NCI-H345 (cell line): ENCODE measurements at regions not wholly inside any gene's neighbourhood (a gene's known extent, or its start where the extent isn't known, plus 50 kb on each side); places are given as distances from the start of the nearest gene placed in this dataset.
"Not testable (repeated sequence)": the region's sequence is repeated elsewhere in the genome, so short reads cannot be mapped to it uniquely, and the experiment has no call there.

ENCODE experiments used
- DNase-seq: peaks from one replicate; lab custom pipeline; 2025; lab: John Stamatoyannopoulos, UW

GRCh38 chr10:85454386-85454785 is 912.2 kb downstream of the GRID1 start:
- no peak for DNase-seq

DNA sequence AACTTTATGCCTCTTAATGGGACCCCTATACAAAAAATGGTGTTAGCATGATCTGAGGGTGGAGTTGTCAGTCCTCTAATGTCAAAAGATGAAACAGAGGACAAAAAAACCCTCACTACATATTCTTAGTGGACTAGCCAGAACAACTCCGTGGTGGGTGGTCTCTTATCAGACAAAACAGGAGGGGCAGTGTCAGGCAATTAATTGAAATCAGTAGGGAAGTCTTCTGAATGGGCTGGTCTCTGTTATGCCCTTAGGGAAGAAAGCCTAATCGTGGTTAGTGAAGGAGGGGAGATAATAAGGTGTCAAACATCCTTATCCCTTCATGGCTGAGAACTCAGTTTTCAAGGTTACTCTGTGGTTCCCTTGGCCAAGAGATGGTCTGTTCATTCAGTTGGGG is 909.4 kb downstream of the GRID1 start:
- no peak for DNase-seq

DNA sequence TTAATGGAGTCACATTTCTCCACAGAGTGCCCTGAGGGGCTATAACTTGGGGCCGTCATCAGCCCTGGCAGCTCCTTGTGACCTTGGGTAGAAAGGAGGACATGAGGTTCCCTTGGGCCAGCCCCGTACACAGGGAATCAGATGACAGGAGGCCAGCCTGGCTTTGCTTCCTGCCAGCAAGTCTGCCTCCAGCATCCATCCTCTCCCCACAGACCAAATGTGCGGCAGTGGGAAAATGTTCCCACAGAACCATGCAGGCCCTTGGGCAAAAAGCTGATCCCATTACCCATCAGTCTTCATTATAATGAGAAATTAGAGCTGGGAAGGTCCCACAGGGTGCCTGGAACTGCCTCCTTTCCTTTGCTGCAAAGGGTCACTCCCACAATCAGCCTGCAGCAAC is 908.3 kb downstream of the GRID1 start:
- no peak for DNase-seq

DNA sequence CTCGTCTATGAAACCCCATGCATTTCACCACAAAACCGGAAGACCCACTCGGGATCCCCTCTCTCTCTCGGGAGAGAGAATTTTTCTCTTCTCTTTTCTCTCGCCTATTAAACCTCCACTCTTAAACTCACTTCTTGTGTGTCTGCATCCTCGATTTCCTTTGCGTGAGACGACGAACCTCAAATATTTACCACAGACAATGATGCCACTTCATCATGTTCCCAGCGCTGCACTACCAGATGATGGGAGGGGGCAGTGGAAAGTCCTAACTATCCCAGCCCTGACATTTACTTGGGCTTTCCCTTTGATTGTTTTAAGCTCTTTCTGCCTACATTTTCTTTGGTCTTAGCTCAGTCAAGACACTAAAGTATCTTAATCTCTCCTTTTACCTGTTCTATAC is 906.7 kb downstream of the GRID1 start:
- no peak for DNase-seq

- DNase-seq: no peak
Measured at GRCh38 chr10:85464336-85464735, 902.3 kb downstream of the GRID1 start.

DNA sequence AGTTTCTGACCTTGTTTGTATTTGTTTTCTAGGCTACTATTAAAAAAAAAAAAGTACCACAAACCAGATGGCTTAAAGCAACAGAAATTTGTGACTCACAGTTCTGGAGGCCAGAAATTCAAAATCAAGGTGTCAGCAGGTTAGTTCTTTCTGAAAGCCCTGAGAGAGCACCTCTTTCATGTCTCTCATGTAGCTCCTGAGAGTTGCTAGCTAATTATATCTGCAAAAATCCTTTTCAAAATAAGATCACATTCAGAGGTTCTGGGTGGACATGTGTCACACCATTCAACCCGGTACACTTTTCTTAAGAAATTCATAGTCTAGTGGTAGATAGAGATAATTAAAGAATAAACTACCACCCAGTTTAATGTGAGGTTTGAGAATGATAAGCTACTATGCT is 888.6 kb downstream of the GRID1 start:
- no peak for DNase-seq

- DNase-seq: no peak
Measured at GRCh38 chr10:85490431-85490830, 876.2 kb downstream of the GRID1 start.

DNA sequence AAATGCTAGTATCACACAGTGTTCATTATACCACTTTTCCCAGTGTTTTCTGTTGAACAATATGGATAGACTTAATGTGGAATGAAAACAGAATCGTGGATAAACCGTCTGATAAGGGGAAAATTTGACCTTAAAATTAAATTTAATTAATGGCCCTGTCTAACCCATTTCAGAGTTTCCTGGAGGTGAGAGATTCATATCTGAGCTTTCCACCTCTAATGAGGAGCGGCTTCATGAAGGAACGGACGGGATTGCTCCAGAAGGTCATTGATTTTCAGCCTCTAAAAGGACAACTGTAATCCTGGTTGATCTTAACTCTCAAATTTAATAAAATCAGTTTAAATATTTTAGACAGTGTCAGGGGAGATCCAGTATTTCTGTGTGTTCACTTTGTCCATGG is 874.9 kb downstream of the GRID1 start:
- DNase-seq: no peak

GRCh38 chr10:85492684-85493083 is 873.9 kb downstream of the GRID1 start:
- no peak for DNase-seq

- DNase-seq: no peak
Measured at GRCh38 chr10:85493703-85494102, 872.9 kb downstream of the GRID1 start.

- DNase-seq: not testable (repeated sequence)
Measured at GRCh38 chr10:85504641-85505040, 862.0 kb downstream of the GRID1 start.

DNA sequence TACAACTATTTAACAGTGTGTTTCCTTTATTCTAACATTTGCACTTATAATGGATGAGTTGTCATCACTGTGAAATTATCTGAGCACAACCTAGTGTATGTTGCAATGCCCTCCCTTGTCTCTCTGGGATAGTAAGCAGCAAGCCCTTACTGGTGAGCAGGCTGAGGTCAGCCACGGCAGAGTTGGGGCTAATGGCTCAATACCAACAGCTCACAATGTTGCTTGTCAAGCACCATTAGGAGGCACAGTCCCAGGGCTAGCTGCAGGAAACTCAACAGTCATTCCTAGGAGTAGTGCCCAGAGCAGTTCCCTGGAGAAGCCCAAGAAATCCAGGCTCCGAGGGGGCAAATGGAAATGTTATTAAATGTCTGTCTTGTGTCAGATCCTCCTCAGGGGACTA is 858.4 kb downstream of the GRID1 start:
- DNase-seq: no peak

DNA sequence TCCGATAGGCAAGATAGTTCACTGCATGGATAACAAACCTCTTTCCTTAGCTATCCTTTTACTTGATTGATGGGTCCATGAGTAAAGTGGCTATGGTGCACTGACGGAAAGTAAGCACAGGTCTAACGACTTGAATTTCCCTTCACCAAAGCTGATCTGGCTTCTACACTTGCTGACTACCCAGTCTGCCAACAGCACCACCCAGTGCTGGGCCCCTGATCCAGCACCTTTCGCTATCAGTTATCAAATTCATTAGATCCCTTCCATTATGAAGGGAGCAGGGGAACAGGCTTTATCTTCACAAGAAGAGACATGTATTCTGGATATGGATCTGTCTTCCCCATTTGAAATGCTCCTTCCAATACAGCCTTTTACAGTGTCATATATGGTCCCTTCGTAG is 855.9 kb downstream of the GRID1 start:
- DNase-seq: no peak

GRCh38 chr10:85513436-85513835 is 853.2 kb downstream of the GRID1 start:
- no peak for DNase-seq

DNA sequence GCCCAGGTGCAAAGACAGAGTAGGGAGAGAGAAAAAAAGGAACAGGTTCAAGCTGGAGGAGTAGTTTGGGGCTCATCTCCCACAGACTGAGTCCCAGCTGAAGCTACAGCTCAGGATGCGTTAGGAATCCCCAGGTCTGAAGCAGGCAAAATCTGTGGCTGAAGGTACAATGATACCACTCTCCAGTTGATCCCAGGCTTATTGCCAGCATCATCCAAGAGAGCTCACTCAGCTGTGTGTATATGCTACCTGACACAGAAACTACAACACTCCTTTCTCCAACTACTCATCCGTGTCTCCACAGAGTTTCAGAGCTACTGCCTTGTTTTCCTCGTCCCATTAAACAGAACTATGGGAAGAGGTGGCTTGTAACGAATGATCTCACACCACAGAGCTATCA is 851.3 kb downstream of the GRID1 start:
- DNase-seq: no peak

DNA sequence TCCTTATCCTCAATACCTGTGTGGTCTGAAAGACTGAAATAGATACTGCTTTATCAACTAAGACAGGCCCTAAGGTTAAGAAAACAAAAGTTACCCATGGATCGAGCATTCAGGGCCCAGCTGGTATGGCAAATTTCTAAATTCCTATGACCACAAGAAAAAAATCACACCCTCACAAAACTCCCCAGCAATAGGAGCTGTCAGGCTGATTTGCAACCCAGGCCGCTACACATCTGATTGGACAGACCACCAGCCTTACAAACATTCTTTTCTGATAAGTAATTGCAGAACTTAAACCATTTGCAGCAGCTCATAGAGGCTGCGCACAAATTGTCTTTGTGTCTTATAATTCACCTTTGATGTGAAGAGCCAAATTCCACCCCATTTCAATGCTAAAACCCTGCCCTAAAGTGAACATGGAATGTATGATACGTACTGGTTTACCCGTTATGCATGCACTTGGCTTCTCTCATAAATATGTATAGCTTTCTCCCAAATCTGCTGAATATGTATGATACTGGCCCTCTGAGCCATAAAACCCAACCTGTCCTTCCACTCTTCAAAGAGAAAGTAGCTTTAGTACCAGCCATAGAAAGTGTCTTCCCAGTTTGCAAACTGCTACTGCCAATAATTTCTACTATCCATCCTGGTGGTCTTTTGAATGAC is 842.5 kb downstream of the GRID1 start:
- no peak for DNase-seq

- DNase-seq: no peak
Measured at GRCh38 chr10:85527616-85528317, 838.8 kb downstream of the GRID1 start.

- DNase-seq: no peak
Measured at GRCh38 chr10:85528318-85528652, 838.3 kb downstream of the GRID1 start.

DNA sequence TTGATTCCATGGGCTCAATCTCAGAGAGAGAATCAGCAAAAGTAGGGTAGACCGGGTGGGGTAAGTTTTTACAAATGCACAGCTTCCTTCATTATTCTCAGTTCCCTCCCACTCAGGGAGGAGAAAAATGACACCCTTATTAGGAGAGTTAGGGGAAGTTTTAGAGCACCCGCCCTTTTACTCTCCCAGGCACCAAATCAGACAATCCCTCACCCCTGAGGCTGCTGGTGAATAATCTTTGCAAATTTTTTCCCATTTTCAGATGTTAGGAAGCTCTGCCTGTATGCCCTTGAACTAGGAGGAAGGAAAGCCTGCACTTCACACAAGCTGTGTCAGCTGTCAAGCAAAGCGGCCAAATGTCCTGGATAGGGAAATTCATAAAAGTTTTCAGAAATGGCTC is 834.9 kb downstream of the GRID1 start:
- DNase-seq: no peak

DNA sequence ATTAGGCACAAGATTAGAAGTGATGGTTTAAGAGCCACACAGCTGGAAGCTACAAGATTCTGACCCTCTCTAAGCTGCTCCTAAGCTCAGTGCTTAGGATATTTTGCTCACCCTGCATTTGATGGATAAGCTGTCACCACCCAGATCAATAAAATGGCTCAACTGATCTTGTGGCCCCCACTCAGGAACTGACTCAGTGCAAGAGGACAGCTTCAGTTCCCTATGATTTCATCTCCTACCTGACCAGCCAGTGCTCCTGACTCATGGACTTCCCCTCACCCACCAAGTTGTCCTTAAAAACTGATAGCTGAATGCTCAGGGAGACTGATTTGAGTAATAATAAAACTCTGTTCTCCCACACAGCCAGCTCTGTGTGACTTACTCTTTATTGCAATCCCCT is 833.8 kb downstream of the GRID1 start:
- DNase-seq: no peak

DNA sequence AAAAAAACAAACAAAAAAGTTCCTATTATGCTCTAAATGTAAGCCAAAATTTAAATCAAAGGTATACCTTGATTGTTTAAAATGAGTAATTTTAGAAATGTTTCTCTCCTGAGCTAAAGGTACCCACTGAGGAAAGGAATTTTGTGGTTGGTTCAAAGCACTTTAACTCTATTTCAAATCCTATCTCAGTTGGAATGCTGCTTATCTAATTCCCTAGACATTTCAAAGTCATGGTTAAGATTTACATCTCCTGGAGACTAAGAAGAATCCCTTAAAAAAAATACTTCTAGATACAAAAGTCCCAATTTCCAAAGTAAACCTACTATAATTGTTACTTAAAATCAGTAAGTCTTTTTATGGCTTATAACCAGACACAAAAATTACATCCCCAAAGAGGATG is 830.7 kb downstream of the GRID1 start:
- DNase-seq: no peak

DNA sequence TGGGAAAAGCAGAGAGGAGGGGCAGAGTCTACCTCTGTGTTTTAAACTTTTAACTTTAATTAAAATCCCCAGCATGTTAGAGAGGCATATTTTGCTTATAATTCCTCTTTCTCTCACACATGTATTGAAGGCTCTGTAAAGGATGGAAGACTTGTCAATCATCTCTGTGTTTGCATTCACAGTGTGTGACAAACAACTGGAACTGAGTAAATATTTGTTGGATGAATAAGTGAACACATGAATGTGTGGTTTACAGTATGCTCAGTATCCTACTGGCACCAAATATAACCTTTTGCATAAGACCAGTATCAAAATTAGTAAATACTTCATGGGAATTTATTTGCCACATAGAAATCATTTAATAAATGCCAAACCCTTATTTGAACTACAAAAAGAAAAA is 829.0 kb downstream of the GRID1 start:
- DNase-seq: no peak

DNA sequence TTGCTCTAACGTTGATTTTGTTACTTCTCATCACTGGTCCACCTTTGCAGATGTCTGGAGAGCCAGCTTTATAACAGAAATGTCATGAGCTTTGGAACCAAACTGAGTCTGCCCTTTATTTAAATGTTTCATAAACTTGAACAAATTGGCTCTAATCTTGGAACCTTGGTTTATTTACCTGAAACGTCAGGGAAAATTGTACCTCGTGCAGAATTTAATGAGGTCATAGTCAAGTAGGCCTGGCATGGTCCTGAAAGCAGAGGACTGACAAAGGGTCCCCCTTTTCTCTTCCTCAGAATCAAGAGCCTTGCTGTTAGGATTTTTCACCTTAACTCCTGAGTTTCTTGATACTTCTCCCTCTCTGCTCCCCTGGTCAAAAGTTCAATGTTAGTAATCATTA is 828.0 kb downstream of the GRID1 start:
- DNase-seq: no peak

DNA sequence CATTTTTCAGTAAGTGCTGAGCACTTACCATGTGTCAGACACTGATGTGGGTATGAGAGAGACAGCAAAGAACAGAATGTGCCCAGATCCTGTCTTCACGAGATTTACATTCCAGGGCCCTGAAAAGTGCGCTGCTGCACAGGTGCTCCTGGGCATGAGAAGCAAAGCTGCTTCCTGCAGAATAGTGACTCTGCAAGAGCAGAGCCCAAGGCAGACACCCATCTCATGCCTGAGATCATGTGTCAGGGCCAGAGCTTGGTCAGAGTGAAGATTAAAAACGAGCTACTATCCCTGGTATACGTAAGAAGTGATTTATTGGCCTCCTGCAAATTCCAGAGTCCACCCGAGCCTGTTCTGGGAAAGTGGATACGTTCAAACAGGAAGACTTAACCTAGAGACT is 824.4 kb downstream of the GRID1 start:
- DNase-seq: no peak
